ENCODE measurements at regions not wholly inside any gene's neighbourhood (a gene's known extent, or its start where the extent isn't known, plus 50 kb on each side); places are given as distances from the start of the nearest gene placed in this dataset.
A peak's percentile ranks its signal among the peaks of the same experiment; 100 is the strongest.

DNA sequence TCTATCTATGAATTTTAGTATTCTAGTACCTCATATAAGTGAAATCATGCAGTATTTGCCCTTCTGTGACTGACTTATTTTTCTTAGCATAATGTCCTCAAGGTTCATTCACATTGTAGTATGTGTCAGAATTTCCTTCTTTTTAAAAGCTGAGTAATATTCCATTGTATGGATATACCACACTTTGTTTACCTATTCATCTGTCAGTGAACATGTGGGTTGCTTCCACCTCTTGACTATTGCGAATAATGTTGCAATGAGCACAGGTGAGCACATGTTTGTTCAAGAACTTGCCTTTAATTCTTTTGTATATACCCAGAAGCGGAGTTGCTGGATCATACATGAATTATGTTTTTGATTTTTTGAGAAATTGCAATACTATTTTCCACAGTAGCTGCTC is 187.4 kb upstream of the RBMS1 start:
- peaks cover 15 to 56% of the 10 kb centered on the region in 2 donors for H3K27me3 Mint-ChIP-seq
- no peaks in the 10 kb centered on the region for H3K9me3 Mint-ChIP-seq
- ATAC-seq (replicated peaks) (no peak), DNase-seq (no peak)
- no peak overlapping the region for H3K27ac Mint-ChIP-seq
- H3K4me1 Mint-ChIP-seq (ENCODE audit: low read depth in 2 of 2), result no peaks in the 10 kb centered on the region
- H3K36me3 Mint-ChIP-seq (ENCODE audit: insufficient read depth), result no peaks in the 10 kb centered on the region
- H3K4me3 Mint-ChIP-seq, result no peak overlapping the region

DNA sequence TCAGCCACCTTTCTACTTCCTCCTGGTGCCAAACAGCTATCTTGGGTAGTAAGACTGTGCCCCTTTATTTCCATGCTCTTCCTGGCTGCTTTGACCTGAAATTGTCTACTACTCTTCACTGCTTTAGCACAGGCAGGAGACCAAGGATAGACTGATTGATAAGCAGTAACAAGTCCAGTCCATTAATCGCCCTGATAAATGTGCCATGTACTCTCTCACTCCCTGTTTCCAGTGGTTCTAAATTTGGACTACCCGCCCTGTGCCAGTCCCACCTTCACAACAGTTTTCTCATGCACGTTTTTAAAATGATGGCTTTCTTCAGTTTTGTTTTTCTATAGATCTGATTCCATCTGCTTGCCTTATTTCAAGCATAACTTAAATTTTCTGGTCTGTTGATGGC is 189.6 kb upstream of the RBMS1 start:
- H3K4me1 Mint-ChIP-seq (ENCODE audit: low read depth in 2 of 2), result no peaks in the 10 kb centered on the region
- DNase-seq (no peak), ATAC-seq (replicated peaks) (no peak)
- H3K9me3 Mint-ChIP-seq, result no peaks in the 10 kb centered on the region
- H3K36me3 Mint-ChIP-seq (ENCODE audit: insufficient read depth), result no peaks in the 10 kb centered on the region
- H3K27ac Mint-ChIP-seq, result no peak overlapping the region
- no peak overlapping the region for H3K4me3 Mint-ChIP-seq
- peaks cover 15 to 49% of the 10 kb centered on the region in 2 donors for H3K27me3 Mint-ChIP-seq

DNA sequence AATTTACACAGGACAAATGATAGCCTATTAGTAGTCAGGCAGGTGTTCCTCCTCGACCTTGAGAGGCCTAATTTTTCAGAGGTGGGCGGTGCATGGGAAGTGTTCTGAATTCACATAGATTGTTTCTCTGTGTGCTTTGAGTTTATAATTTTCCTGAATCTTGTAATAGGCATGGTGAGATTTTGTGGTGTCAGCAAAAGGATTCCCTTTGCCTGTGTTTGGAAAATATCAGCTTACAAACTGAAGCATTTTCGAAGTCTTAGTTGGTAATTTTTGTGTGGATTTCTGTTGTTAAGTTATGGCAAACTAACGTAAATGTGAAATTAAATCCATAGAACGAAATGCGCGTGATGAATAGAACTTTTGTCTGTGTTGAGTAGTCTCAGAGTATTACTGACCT is 194.0 kb upstream of the RBMS1 start:
- H3K36me3 Mint-ChIP-seq (ENCODE audit: insufficient read depth), result no peaks in the 10 kb centered on the region
- no peak for ATAC-seq (replicated peaks)
- H3K27ac Mint-ChIP-seq, result no peak overlapping the region
- H3K4me1 Mint-ChIP-seq (ENCODE audit: low read depth in 2 of 2), result no peaks in the 10 kb centered on the region
- DNase-seq, result no peak
- peaks cover 15 to 32% of the 10 kb centered on the region in 2 donors for H3K27me3 Mint-ChIP-seq
- no peak overlapping the region for H3K4me3 Mint-ChIP-seq
- no peaks in the 10 kb centered on the region for H3K9me3 Mint-ChIP-seq

DNA sequence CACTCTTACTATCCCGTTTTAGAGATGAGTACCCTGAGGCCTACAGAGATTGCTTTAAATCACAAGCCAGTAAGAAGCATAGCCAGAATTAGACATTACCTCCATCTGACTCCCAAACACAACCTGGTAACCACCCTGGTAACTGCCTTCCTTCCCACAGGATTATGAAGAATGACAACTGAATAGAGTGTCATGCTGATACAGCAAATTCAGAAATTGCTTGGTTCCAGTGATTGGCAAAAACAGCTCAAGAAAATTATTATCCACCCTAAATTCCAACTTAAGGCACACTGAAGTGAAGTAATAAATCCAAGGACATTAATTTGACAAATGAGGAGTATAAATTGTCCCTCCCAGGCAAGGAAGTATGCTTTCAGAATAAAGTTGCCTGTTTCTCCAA is 195.8 kb upstream of the RBMS1 start:
- no peaks in the 10 kb centered on the region for H3K9me3 Mint-ChIP-seq
- no peaks in the 10 kb centered on the region for H3K36me3 Mint-ChIP-seq (ENCODE audit: insufficient read depth)
- no peaks in the 10 kb centered on the region for H3K4me1 Mint-ChIP-seq (ENCODE audit: low read depth in 2 of 2)
- ATAC-seq (replicated peaks) (no peak), DNase-seq (no peak)
- no peak overlapping the region for H3K27ac Mint-ChIP-seq
- no peak overlapping the region for H3K4me3 Mint-ChIP-seq
- H3K27me3 Mint-ChIP-seq, result peaks cover 0 to 25% of the 10 kb centered on the region in 2 donors

DNA sequence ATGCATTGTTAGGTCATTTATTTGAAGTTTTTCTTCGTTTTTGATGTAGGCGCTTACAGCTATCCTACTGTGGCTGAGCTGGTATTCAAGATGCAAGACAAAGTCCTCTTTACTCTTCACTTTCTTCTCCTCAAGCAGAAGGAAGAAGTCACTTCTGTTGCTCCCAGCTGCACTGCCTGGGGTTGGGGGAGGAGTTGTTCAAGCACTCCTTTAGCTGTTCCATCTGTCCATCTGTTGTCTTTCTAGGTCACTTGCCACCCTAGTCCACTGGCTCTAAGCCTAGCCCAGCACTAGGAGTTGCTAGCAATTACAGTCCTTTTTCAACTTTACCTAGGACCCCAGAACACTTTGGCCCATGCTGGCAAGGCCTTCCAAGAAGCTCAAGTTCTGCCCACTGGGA is 200.6 kb upstream of the RBMS1 start:
- H3K4me3 Mint-ChIP-seq, result no peak overlapping the region
- peaks cover 0 to 13% of the 10 kb centered on the region in 2 donors for H3K27me3 Mint-ChIP-seq
- no peaks in the 10 kb centered on the region for H3K4me1 Mint-ChIP-seq (ENCODE audit: low read depth in 2 of 2)
- H3K36me3 Mint-ChIP-seq (ENCODE audit: insufficient read depth), result no peaks in the 10 kb centered on the region
- DNase-seq (no peak), ATAC-seq (replicated peaks) (no peak)
- H3K9me3 Mint-ChIP-seq, result no peaks in the 10 kb centered on the region
- H3K27ac Mint-ChIP-seq, result no peak overlapping the region

DNA sequence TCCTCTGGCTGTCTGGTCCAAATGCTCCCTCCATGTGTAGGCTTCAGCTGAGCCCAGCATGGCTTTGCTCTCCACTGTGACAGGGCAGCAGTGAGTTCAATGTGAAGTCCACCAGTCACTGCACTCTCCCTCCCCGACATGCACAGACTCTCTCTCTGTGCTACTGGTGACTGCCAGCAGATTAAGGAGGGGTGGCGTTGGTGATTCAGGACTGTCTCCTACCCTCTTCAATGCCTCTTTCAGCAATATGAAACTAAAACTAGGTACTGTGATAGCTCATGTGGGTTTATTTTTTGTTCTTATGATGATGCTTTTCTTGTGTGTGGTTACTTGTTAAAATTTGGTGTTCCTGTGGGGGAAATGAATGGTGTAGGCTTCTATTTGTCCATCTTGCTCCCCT is 201.0 kb upstream of the RBMS1 start:
- Mint-ChIP-seq H3K9me3 (no peaks in the 10 kb centered on the region), H3K4me1 (ENCODE audit: low read depth in 2 of 2) (no peaks in the 10 kb centered on the region), H3K27me3 (peaks cover 0 to 13% of the 10 kb centered on the region in 2 donors), H3K4me3 (no peak overlapping the region), H3K27ac (no peak overlapping the region), H3K36me3 (ENCODE audit: insufficient read depth) (no peaks in the 10 kb centered on the region)
- DNase-seq, result no peak
- no peak for ATAC-seq (replicated peaks)

DNA sequence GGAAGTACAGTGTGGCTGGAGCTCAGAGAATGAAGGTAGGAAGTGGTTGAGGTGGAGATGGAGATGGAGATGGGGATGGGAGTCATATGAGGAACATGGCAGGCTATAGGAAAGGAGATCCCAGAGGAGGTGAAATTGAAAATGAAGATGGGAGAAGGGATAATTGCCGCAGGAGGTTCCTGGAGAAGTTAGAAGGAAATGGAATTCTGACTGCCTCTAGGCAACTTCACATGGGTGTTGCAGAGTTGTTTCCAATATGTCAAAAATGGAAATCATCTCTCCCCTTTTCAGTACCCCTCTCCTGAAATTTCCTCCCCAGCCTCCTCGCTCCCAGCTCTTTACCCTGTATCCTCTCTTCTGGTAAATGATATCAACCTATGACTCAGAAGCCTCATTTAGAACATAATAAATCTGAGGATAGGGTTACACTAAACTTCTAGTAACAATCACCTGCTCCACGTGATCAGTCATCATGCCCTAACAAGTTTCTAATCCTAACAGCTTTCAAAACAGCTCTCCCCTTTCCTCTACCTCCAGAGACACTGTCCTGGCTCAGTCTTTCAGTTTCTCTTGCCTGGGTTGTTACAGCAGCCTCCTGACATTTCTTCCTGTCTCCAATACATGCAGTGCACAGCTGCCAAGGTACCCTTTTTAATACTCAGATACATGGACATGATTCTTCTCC is 201.9 kb upstream of the RBMS1 start:
- no peak overlapping the region for H3K27ac Mint-ChIP-seq
- no peaks in the 10 kb centered on the region for H3K4me1 Mint-ChIP-seq (ENCODE audit: low read depth in 2 of 2)
- H3K9me3 Mint-ChIP-seq, result no peaks in the 10 kb centered on the region
- peaks cover 0 to 11% of the 10 kb centered on the region in 2 donors for H3K27me3 Mint-ChIP-seq
- ATAC-seq (replicated peaks), result no peak
- no peak for DNase-seq
- H3K4me3 Mint-ChIP-seq, result no peak overlapping the region
- no peaks in the 10 kb centered on the region for H3K36me3 Mint-ChIP-seq (ENCODE audit: insufficient read depth)

DNA sequence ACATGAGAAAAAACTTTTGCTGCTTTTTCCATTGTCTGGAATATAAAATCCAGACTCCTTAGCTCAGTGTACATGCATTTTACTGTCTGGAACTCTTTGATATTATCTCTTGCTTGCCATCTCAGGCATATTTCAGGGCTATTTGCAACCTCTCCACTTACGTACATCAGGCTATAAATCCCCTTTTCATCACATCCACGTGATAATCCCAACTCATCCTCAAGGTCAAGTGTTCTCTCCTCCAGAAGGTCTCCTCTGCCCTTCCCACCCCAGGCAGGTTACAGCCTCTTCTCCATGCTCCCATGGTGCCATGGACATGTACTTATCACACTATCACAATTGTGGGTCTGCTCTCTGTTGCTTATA is 202.5 kb upstream of the RBMS1 start:
- H3K4me3 Mint-ChIP-seq, result no peak overlapping the region
- DNase-seq (no peak), ATAC-seq (replicated peaks) (no peak)
- no peaks in the 10 kb centered on the region for H3K4me1 Mint-ChIP-seq (ENCODE audit: low read depth in 2 of 2)
- H3K27ac Mint-ChIP-seq, result no peak overlapping the region
- no peaks in the 10 kb centered on the region for H3K9me3 Mint-ChIP-seq
- peaks cover 3 to 6% of the 10 kb centered on the region in 2 donors for H3K27me3 Mint-ChIP-seq
- H3K36me3 Mint-ChIP-seq (ENCODE audit: insufficient read depth), result peaks cover 2% of the 10 kb centered on the region

DNA sequence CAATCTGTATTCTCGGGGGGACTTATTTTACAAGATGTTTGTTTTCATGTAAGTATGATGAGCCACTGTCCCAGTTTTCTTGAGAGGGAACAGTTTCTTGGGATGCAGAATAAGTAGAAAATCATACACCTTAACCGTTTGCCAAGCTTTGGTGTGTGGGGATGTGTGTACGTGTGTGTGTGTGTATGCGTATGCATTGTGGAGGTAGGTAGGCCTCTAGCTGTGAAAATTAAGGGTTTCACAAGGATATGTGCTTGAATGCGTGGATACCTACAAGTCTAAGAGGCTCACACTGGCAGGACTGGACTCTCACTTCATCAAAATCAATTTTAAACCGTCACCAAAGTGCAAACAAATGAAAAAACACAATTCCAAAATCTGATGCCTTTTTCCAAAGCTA is 204.2 kb upstream of the RBMS1 start:
- H3K4me3 Mint-ChIP-seq, result no peak overlapping the region
- H3K4me1 Mint-ChIP-seq (ENCODE audit: low read depth in 2 of 2), result no peaks in the 10 kb centered on the region

DNA sequence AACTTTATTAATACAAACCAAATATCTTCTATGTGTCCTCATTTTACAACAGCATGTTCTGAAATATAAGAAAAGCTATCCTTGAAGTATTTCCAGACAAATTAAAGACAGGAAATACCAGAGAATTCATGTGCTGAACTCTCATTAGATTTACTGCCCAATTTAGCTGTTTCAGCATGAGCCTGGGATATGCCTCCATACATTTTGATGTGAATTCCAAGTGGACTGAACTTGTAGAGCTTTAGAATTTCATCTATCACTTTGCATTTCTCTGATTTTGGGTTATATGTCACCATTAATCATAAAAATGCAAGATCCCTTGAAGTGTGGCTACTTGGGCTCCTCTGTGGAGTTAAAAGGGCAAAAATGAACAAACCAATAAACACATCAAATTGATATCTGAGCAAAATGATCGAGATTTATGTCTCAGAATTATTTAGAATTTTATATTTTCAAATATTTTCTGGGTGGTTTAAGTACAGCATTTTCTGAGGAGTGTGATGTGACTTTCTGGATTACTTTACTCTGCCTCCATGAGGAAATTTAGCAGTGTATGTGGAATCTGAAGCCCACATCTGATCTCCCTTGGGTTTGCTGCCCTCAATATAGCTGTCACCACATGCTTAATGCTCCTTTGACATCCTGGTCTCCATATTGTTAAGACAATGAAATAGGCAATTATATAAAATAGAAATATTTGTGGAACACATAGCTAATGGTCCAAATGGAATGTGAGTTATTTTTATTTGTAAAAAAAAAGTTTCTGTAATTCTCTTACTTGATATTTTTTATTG is 206.6 kb upstream of the RBMS1 start:
- peaks cover 7 to 9% of the 10 kb centered on the region in 2 donors for H3K27me3 Mint-ChIP-seq
- H3K9me3 Mint-ChIP-seq, result no peaks in the 10 kb centered on the region
- H3K4me1 Mint-ChIP-seq (ENCODE audit: low read depth in 2 of 2), result peaks cover 4 to 5% of the 10 kb centered on the region in 2 donors
- H3K4me3 Mint-ChIP-seq, result no peak overlapping the region
- ATAC-seq (replicated peaks), result no peak
- H3K27ac Mint-ChIP-seq, result no peak overlapping the region
- peaks cover 6% of the 10 kb centered on the region for H3K36me3 Mint-ChIP-seq (ENCODE audit: insufficient read depth)
- no peak for DNase-seq

More for the DNA sequence above, 204.2 kb upstream of the RBMS1 start:
- H3K27ac Mint-ChIP-seq, result no peak overlapping the region
- no peaks in the 10 kb centered on the region for H3K9me3 Mint-ChIP-seq
- H3K27me3 Mint-ChIP-seq, result peaks cover 6 to 9% of the 10 kb centered on the region in 2 donors
- DNase-seq, result no peak
- no peak for ATAC-seq (replicated peaks)
- peaks cover 3% of the 10 kb centered on the region for H3K36me3 Mint-ChIP-seq (ENCODE audit: insufficient read depth)

DNA sequence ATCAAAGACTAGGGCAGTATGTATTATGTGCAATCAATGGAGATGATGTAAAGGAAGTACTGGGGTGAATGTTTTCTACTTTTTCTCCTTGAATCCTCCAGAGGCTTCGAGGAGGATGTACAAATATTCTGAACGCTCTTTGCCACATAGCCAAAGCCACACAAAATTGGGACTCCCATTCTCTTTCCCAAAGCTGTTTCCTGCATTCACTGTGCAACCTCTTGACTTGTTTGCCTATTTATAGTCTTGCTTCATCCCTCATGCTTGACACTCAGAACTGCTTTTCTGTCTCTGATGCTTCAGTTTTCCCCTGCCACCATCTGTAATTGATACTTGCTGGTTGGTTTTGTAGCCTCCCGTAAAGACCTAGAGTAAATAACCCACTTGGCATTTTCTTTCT is 208.2 kb upstream of the RBMS1 start:
- ATAC-seq (replicated peaks), result no peak
- Mint-ChIP-seq H3K9me3 (no peaks in the 10 kb centered on the region), H3K4me1 (ENCODE audit: low read depth in 2 of 2) (peaks cover 4 to 5% of the 10 kb centered on the region in 2 donors), H3K4me3 (no peak overlapping the region), H3K27ac (no peak overlapping the region), H3K36me3 (ENCODE audit: insufficient read depth) (peaks cover 6% of the 10 kb centered on the region), H3K27me3 (peaks cover 9 to 10% of the 10 kb centered on the region in 2 donors)
- DNase-seq, result no peak

DNA sequence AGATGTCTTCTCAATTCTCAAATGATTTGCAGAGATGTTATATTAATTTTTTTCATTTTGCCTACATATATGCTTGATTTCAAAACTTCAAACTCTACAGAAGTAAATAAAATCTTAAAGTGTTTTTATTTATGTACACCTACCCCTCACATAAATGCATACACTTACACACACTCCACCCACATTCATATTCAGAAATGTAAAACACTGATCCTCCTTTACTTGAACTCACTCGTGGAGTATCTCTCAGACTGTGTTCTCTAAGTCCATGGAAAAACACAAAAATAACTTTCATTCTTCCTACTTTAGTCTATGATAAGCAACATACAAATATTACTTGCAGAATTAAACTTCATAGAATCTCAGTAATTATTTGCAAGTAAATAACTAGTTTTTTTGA is 209.1 kb upstream of the RBMS1 start:
- H3K4me1 Mint-ChIP-seq (ENCODE audit: low read depth in 2 of 2), result peaks cover 4 to 5% of the 10 kb centered on the region in 2 donors
- H3K27me3 Mint-ChIP-seq, result peaks cover 9 to 10% of the 10 kb centered on the region in 2 donors
- ATAC-seq (replicated peaks) (no peak), DNase-seq (no peak)
- no peak overlapping the region for H3K4me3 Mint-ChIP-seq
- H3K9me3 Mint-ChIP-seq, result no peaks in the 10 kb centered on the region
- no peak overlapping the region for H3K27ac Mint-ChIP-seq
- H3K36me3 Mint-ChIP-seq (ENCODE audit: insufficient read depth), result peaks cover 6% of the 10 kb centered on the region

DNA sequence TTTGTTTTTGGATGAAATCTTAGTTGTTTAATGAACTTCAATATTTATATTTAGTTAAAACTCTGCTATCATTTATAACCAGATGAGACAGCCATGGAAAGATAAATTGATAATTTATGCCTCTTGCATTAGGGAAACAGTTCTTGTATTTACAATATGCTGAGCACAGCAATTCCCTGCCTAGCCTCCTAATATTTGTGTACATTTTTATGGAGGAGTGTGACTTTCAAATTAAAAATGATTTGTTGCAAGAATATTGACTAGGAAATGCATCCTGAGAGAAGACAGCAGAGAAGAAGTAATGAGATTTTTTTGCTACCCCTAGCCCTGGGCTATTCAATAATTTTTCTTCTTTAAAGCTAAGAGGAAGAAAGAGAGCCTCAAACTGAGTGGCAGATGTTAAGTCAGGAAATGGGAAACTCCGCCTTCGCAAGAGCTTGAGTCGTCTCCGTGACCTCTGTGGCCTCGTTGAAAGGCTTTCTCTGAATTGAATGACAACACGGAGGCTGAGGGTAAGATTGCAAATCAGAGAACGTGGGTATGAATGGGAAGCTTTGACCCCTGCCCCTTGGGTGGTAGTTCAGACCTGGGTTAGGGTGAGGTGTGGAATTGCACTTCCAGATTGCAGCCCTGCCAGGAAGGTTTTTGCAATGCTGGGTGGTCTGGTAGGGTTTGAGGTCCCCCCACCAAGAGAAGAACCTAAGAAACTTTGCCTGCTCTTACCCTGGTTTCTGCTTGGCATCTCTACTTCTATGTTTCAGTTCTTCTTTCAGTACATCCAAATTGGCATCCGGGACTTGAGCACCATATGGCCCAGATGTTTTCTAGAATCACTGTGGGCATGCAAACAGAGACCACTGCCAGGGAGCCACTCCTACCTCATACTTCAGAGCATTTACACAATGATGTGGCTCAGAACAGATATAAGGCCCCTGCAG is 210.3 kb upstream of the RBMS1 start:
- Mint-ChIP-seq H3K36me3 (ENCODE audit: insufficient read depth) (peaks cover 6% of the 10 kb centered on the region), H3K27ac (peak overlapping the region in 1 of 2 donors; percentile 38), H3K4me3 (no peak overlapping the region), H3K9me3 (no peaks in the 10 kb centered on the region), H3K4me1 (ENCODE audit: low read depth in 2 of 2) (peaks cover 4 to 5% of the 10 kb centered on the region in 2 donors), H3K27me3 (peaks cover 9 to 10% of the 10 kb centered on the region in 2 donors)
- no peak for DNase-seq
- ATAC-seq (replicated peaks), result peak; percentile 73

Measured in effector memory CD8-positive, alpha-beta T cell (primary cell).